Vagina (tissue), 2 donors: ENCODE measurements at regions not wholly inside any gene's neighbourhood (a gene's known extent, or its start where the extent isn't known, plus 50 kb on each side); places are given as distances from the start of the nearest gene placed in this dataset.

ENCODE experiments used
- CTCF ChIP-seq, 3 experiments: fragments of 450-650 bp in 2 of 3; fragments of 200-600 bp in 1 of 3; sonication (generic) in 1 of 3; IDR thresholded peaks; one replicate each; pipeline ENCODE4 v1.5.1; 2017 to 2019; ENCODE audit warnings: antibody characterized with exemption in 3 of 3, mild to moderate bottlenecking in 2 of 3, moderate library complexity in 2 of 3
- POLR2A ChIP-seq, 2 donors: fragments of 450-650 bp; IDR thresholded peaks; one replicate each; pipeline ENCODE4 v1.6.1; 2017; ENCODE audit warnings: antibody characterized with exemption in 2 of 2, mild to moderate bottlenecking in 2 of 2, moderate library complexity in 2 of 2
- POLR2AphosphoS5 ChIP-seq, 2 donors: sonication (generic); formaldehyde crosslinking; IDR thresholded peaks; one replicate each; pipeline ENCODE4 v1.9.0; 2017; ENCODE audit warnings: antibody characterized with exemption in 2 of 2, mild to moderate bottlenecking in 2 of 2, low read depth in 1 of 2; ENCODE audit not compliant: insufficient read depth in 1 of 2

GRCh38 chr21:26641062-26641461 is 68.0 kb upstream of the CYYR1 start:
- TF ChIP-seq CTCF (IDR thresholded peaks at IDR 0.05) = no peak
- TF ChIP-seq POLR2A (IDR thresholded peaks at IDR 0.05) = no peak
- no peak for TF ChIP-seq POLR2AphosphoS5 (IDR thresholded peaks at IDR 0.05; ENCODE audit: insufficient read depth in 1 of 2, low read depth in 1 of 2)
